Activated naive CD4-positive, alpha-beta T cell treated with anti-CD3 and anti-CD28 coated beads, Interleukin-2, amount 50 U/mL, for 24 hours (primary cell): ENCODE measurements at regions not wholly inside any gene's neighbourhood (a gene's known extent, or its start where the extent isn't known, plus 50 kb on each side); places are given as distances from the start of the nearest gene placed in this dataset.

Experiments
- H3K27ac Mint-ChIP-seq: one replicate; pipeline ENCODE4 v1.8.0; 2021; ENCODE audit warnings: mild to moderate bottlenecking, mixed read lengths
- H3K27me3 Mint-ChIP-seq: one replicate; pipeline ENCODE4 v1.8.0; 2021; ENCODE audit warnings: mixed read lengths
- H3K36me3 Mint-ChIP-seq: one replicate; pipeline ENCODE4 v1.8.0; 2021; ENCODE audit warnings: mixed read lengths
- H3K4me1 Mint-ChIP-seq: one replicate; pipeline ENCODE4 v1.8.0; 2021; ENCODE audit warnings: mixed read lengths
- H3K4me3 Mint-ChIP-seq: one replicate; pipeline ENCODE4 v1.8.0; 2021; ENCODE audit warnings: mild to moderate bottlenecking, mixed read lengths
- H3K9me3 Mint-ChIP-seq: one replicate; pipeline ENCODE4 v1.8.0; 2021; ENCODE audit warnings: mixed read lengths

DNA sequence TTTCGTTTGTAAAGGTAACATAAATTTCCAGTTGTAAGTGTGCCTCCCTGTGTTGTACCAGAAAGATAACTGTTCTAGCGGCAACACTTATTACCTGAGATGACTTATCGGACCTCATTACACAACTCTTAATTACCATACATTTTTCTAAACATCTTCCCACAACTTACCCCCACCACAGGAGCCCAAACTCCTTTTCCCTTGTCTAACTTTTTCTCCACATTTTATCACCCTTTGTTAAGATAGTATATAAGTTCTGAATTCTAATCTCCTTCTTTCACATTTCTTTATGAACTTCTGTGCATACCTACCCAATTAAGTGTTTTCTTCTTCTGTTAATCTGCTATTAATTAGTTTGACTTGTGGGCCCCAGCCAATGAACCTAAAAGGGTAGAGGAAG, 143.7 kb upstream of the CAMK1G start:
- Mint-ChIP-seq H3K4me3 (no peak overlapping the region), H3K36me3 (peaks cover 3% of the 10 kb centered on the region), H3K4me1 (no peaks in the 10 kb centered on the region), H3K9me3 (peaks cover 4% of the 10 kb centered on the region), H3K27ac (no peak overlapping the region), H3K27me3 (peaks cover 6% of the 10 kb centered on the region)

DNA sequence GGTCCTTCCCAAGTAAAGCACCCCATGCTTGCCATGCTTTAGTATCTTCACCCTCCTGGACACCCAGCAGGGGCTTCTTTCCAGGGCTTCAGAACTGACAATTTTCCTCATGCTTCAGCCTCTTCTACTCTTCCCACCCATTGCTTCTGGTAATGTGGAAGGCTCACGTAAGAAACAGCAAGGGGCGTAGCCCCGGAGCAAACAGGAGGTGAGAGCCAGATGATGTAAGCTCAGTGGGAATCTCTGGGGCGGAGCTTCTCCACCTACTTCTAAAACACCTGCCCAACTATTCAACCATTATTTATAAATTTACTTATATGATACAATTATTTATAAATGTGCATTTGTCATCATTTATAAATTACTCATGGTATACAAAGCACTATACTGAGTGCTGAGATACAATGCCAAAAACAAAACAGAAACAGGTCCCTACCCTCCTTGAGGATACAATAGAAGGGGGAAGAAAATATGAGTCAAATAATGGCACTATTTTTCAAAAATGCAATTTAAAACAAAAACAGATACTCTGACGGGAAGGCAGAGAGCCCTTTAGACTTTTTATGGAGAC, 140.1 kb upstream of the CAMK1G start:
- H3K27ac Mint-ChIP-seq: no peak overlapping the region
- peaks cover 3% of the 10 kb centered on the region for H3K36me3 Mint-ChIP-seq
- H3K4me3 Mint-ChIP-seq: no peak overlapping the region
- H3K4me1 Mint-ChIP-seq: no peaks in the 10 kb centered on the region
- H3K27me3 Mint-ChIP-seq: peaks cover 4% of the 10 kb centered on the region
- H3K9me3 Mint-ChIP-seq: peaks cover 4% of the 10 kb centered on the region

DNA sequence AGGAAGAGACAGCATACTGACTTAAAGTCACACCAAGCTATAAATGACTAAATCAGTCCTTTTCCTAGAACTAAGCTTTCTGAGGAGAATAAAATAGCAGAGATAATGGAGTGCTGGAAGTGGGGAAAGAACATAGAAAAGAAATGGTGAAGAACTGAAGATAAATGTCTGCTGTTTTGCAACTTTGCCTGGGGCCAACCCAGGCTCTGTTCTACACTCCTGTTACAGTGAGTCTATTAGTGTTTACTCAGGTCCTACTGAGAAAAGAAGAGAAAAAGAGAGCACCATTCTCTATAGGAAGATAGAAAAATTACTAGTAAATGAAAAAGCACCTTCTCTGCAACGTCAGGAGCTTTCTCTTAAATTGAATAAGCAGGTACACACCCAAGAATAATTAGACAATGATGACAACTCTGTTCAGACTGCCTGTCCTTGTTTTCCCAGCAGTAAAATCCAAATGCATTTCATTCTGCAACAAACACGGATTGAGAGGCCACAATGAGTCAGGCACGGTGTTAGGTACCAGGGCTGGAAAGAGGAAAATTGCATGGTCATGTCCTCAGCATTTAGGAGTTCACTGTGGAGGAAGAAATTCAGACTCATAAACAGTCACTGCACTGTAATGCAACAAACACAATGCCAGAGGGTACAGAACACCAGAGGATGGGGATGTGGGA, 139.4 kb upstream of the CAMK1G start:
- H3K27ac Mint-ChIP-seq: no peak overlapping the region
- H3K4me1 Mint-ChIP-seq: no peaks in the 10 kb centered on the region
- peaks cover 4% of the 10 kb centered on the region for H3K27me3 Mint-ChIP-seq
- peaks cover 4% of the 10 kb centered on the region for H3K9me3 Mint-ChIP-seq
- no peak overlapping the region for H3K4me3 Mint-ChIP-seq
- H3K36me3 Mint-ChIP-seq: peaks cover 3% of the 10 kb centered on the region

DNA sequence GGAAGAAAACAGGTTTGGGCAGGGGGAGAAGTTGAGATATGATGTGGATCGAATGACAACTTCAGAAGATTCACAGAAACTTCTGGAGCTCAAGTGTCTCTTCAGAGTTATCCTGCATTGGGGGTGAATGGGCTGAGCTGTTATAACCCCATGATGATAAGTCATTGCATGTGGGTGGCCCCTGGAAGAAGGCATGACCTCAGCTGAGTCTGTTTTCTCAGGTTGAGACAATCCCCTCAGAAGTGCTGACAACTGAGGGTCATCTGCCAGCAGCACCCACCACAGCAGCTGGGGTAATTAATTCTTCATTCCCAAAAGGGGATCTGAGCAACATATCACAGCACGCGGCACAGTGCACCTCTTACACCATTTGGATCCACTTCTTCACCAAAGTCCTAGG, 138.6 kb upstream of the CAMK1G start:
- Mint-ChIP-seq H3K4me1 (no peaks in the 10 kb centered on the region), H3K36me3 (peaks cover 1% of the 10 kb centered on the region), H3K4me3 (no peak overlapping the region), H3K9me3 (peaks cover 2% of the 10 kb centered on the region), H3K27ac (no peak overlapping the region), H3K27me3 (peaks cover 2% of the 10 kb centered on the region)

DNA sequence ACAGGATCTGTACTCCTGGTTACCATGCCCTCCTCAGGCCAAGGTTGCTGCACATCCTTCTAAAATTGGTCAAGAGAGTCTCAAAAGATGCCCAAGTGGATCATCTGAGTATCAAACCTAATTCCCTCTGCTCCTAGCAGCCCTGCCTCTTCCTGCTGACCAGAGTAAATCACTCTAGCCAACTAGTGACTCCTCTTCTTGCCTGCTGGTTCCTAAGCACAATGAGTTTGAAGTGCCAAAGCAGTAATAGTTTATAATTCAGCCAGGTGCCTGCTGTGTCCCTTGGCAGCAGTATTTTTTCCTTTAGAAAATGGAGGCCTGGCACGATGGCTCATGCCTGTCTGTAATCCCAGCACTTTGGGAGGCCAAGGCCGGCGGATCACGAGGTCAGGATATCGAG, 137.9 kb upstream of the CAMK1G start:
- no peaks in the 10 kb centered on the region for H3K36me3 Mint-ChIP-seq
- no peaks in the 10 kb centered on the region for H3K9me3 Mint-ChIP-seq
- no peak overlapping the region for H3K4me3 Mint-ChIP-seq
- H3K27me3 Mint-ChIP-seq: no peaks in the 10 kb centered on the region
- no peaks in the 10 kb centered on the region for H3K4me1 Mint-ChIP-seq
- H3K27ac Mint-ChIP-seq: no peak overlapping the region

DNA sequence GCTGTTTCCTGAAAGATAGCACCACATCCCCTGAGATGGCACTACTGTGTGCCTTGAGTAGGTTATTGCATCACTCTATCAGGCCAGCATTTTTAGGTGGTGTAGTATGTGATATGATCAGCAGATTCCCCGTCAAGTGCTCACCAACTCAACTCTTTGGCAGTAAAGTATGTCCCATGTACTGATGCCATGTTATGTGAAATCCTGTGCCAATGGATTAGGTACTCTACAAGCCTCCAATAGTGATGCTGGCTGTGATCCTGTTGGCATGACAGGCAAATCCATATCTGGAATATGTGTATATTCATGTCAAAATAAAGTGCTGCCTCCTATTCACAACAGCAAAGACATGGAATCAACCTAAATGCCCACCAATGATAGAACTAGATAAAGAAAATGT, 137.2 kb upstream of the CAMK1G start:
- no peaks in the 10 kb centered on the region for H3K27me3 Mint-ChIP-seq
- no peak overlapping the region for H3K4me3 Mint-ChIP-seq
- H3K27ac Mint-ChIP-seq: no peak overlapping the region

DNA sequence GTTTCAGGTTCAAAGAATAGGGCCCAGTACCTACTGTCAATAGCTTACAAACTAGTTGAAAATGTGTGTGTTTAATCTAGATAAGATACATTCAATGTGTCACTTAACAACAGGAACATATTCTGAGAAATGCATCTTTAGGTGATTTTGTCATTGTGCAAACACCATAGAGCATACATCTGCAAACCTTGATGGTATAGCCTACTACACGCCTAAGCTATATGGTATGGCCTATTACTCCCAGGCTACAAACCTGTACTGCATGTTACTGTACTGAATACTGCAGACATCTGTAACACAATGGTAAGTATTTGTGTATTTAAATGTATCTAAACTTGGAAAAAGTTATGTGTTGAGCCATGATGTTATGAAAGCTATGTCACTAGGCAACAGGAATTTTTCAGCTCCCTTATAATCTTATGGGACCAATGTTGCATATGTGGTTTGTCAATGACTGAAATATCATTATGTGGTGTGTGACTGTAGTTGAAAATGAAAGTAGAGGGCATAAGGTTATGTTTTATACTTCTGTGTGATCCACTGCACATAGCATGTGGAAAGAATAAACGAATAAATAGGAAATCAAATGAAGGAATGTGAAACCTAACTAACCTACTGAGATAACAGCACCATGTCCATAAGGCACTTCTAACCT, 129.0 kb upstream of the CAMK1G start:
- H3K9me3 Mint-ChIP-seq: no peaks in the 10 kb centered on the region
- no peak overlapping the region for H3K27ac Mint-ChIP-seq
- peaks cover 4% of the 10 kb centered on the region for H3K27me3 Mint-ChIP-seq
- no peak overlapping the region for H3K4me3 Mint-ChIP-seq
- H3K36me3 Mint-ChIP-seq: no peaks in the 10 kb centered on the region
- no peaks in the 10 kb centered on the region for H3K4me1 Mint-ChIP-seq

More for the DNA sequence above, 137.2 kb upstream of the CAMK1G start:
- H3K4me1 Mint-ChIP-seq: no peaks in the 10 kb centered on the region
- no peaks in the 10 kb centered on the region for H3K9me3 Mint-ChIP-seq
- no peaks in the 10 kb centered on the region for H3K36me3 Mint-ChIP-seq

DNA sequence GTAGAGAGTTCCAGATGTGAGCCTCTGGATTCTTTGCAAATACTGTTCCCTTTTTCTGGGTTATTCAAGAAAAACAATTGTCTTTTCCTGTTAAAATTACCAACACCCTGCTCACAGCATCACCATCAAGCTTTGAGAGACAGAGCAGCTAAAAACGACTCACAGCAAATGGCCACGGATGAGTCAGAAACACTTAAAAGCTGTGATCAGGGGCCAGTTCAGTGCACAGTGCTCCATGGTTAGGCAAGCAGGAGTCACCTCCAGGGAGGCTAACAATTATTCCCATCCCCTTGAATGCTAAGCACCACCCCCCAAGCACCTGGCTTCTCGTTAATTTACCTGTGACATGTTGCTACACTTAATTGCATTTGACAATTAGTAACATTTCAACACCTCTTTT, 128.4 kb upstream of the CAMK1G start:
- no peaks in the 10 kb centered on the region for H3K4me1 Mint-ChIP-seq
- H3K9me3 Mint-ChIP-seq: no peaks in the 10 kb centered on the region
- H3K36me3 Mint-ChIP-seq: no peaks in the 10 kb centered on the region
- H3K27ac Mint-ChIP-seq: no peak overlapping the region
- peaks cover 4% of the 10 kb centered on the region for H3K27me3 Mint-ChIP-seq
- H3K4me3 Mint-ChIP-seq: no peak overlapping the region

DNA sequence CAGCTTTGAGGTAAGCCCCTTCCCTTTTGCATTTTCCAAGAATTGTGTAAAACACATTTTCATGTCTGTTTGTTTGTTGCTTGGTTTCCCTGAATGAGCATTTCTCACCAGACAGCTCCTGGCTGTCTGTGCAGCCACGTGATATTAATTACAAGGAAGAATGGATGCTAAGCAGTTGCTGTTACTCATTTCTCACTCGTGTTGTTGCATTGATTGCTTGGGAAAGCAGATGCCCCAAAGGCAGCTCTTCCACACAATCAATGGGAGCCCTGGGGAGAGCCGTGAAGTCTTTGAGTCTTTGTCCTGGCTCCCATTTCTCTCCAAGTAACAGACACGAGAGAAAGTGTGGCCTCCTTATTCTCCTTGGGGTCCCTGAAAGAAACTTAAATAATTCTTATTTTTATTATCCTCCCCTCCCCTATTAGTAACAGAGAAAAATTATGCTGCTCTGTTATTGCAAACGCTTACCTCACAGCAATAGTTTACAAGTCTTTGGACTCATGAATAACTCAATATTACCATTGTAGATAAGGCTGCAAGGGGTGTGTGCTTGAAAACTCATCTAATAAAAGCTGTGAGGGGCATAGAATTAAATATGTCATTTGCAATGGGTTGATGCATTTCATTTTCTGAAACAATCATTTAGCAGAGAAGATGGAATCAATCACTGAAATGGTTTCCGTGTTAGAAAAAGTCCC, 127.7 kb upstream of the CAMK1G start:
- no peak overlapping the region for H3K4me3 Mint-ChIP-seq
- H3K4me1 Mint-ChIP-seq: no peaks in the 10 kb centered on the region
- no peak overlapping the region for H3K27ac Mint-ChIP-seq
- peaks cover 6% of the 10 kb centered on the region for H3K27me3 Mint-ChIP-seq
- no peaks in the 10 kb centered on the region for H3K9me3 Mint-ChIP-seq
- H3K36me3 Mint-ChIP-seq: no peaks in the 10 kb centered on the region

DNA sequence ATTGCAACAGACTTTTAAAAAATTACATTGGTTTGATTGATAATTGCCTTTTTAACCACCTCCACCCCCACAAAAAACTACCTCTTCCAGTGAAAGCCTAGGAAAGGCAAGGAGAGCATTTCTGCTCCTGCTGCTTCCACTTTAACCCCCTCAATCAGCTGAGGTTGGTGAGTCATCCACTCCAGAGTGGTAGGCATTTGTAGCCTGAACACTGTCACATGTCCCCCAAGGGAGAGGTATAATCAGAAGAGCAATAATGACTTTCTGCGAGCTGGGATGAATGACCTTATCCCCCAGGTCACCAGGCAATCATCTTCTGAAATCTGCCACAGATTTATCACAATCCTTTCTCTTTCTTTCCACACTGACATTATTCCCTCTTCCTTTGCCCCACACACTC, 126.6 kb upstream of the CAMK1G start:
- Mint-ChIP-seq H3K36me3 (no peaks in the 10 kb centered on the region), H3K9me3 (peaks cover 5% of the 10 kb centered on the region), H3K4me3 (no peak overlapping the region), H3K27ac (no peak overlapping the region), H3K27me3 (peaks cover 9% of the 10 kb centered on the region), H3K4me1 (no peaks in the 10 kb centered on the region)

DNA sequence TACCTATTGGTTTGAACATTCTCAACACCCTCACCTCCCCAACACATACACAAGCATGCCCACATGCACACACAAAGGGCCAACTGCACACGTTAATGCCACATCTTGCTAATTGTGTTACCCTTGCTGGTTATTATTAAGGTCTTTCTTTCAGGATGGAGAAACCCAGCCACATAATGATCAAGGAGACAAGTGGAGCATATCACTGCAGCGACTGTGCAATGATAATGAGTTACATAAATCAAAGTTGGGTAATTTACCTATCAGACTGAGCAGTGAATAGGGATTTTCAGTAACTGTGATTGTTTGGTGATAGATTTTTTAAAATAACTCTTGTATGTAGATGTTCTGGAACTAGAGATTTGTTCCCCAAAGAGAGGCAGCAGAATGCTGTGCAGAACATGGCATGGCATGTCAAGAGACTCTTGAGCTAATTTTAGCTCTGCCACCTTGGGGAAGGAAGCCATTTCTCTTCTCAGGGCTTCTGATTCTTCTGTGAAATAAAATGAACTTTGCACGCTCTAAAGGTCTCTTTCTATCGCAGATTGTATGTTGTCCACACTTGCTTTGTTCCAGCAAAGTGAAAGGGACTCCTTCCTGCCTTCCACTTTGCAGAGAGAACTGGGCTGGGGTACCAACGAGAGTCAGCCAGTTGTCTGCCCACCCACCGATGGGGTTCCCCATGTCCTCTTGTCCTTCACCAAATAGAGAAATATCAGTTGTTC, 126.0 kb upstream of the CAMK1G start:
- no peak overlapping the region for H3K27ac Mint-ChIP-seq
- peaks cover 11% of the 10 kb centered on the region for H3K27me3 Mint-ChIP-seq
- no peak overlapping the region for H3K4me3 Mint-ChIP-seq
- H3K9me3 Mint-ChIP-seq: peaks cover 5% of the 10 kb centered on the region
- no peaks in the 10 kb centered on the region for H3K4me1 Mint-ChIP-seq
- H3K36me3 Mint-ChIP-seq: no peaks in the 10 kb centered on the region

DNA sequence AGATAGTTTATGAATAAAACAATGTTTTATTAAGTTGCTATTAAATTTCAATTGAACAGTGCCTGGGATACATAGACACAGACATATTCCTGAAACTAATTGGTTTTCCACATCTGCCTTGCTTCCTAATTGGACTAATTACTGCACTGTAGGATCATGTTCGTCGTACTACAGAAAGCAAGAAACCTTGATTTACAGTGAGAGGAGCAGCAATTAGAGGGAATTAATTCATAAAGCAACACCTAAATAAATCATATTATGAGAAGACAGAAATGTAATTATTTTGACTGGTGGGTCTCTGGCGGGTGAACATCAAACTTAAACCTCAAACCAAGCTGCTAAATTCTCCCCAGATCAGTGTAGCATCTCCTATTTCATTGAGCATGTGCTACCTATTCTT, 124.6 kb upstream of the CAMK1G start:
- no peak overlapping the region for H3K4me3 Mint-ChIP-seq
- no peak overlapping the region for H3K27ac Mint-ChIP-seq
- no peaks in the 10 kb centered on the region for H3K36me3 Mint-ChIP-seq
- H3K27me3 Mint-ChIP-seq: peaks cover 12% of the 10 kb centered on the region
- H3K4me1 Mint-ChIP-seq: no peaks in the 10 kb centered on the region
- H3K9me3 Mint-ChIP-seq: peaks cover 5% of the 10 kb centered on the region

DNA sequence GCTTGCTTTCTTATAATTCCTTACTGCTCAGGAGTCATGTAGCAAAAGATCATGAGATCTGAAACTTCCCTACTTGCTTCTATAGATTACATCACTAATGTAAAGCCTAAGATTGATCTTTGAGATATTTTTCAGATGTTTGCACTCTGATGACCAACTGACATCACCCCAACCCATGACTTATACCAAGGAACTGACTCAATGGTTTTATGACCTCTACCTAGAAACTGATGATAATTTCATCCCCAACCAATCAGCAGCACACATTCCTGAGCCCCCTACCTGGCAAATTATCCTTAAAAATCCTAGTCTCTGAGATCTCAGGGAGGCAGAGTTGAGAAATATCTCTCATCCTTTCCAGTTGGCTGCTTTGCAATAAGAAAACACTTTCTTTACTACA, 122.3 kb upstream of the CAMK1G start:
- H3K27ac Mint-ChIP-seq: no peak overlapping the region
- H3K9me3 Mint-ChIP-seq: peaks cover 5% of the 10 kb centered on the region
- H3K36me3 Mint-ChIP-seq: no peaks in the 10 kb centered on the region
- no peak overlapping the region for H3K4me3 Mint-ChIP-seq
- H3K4me1 Mint-ChIP-seq: no peaks in the 10 kb centered on the region
- peaks cover 14% of the 10 kb centered on the region for H3K27me3 Mint-ChIP-seq

DNA sequence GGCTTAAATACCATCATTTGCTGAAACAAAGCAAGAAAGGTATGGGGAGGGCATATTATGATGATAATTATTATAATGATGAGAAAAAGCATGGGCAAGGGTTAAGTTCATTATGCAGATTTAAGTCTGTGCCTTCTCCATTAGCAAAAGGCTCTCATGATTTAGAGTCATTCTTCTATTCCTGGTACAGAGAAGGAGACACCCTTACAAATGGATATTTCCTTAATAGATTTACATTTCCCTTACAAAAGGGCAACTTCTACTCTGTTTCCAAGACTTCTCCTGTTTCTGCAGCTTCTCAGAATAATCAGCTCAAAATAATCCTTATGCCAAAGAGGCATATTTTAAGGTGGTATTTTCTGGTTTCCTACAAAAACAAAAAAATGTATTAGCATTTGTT, 121.1 kb upstream of the CAMK1G start:
- no peak overlapping the region for H3K4me3 Mint-ChIP-seq
- H3K27ac Mint-ChIP-seq: no peak overlapping the region
- no peaks in the 10 kb centered on the region for H3K36me3 Mint-ChIP-seq
- H3K9me3 Mint-ChIP-seq: peaks cover 5% of the 10 kb centered on the region
- H3K4me1 Mint-ChIP-seq: no peaks in the 10 kb centered on the region
- H3K27me3 Mint-ChIP-seq: peaks cover 12% of the 10 kb centered on the region

DNA sequence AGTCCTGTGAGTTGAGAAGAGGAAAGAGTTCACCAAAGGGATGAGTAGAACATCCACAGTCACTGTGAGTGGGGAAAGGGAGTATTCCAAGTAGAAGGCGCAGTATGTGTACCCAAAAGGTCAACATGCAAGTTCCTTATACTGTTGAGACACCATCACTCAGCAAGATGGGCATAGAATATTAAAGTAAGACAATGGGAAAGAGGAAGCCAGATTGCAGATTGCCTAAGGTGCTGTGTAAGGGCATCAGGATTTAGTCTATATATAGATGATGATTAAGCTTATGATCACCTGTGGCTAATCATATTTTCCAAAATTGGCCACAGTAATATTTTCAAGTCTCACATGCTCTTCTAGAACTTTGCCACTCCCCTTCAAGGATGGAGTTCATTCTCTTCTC, 120.1 kb upstream of the CAMK1G start:
- Mint-ChIP-seq H3K4me1 (no peaks in the 10 kb centered on the region), H3K9me3 (peaks cover 5% of the 10 kb centered on the region), H3K4me3 (no peak overlapping the region), H3K27ac (no peak overlapping the region), H3K27me3 (peaks cover 10% of the 10 kb centered on the region), H3K36me3 (no peaks in the 10 kb centered on the region)
